HEK293 (cell line): ENCODE measurements at regions not wholly inside any gene's neighbourhood (a gene's known extent, or its start where the extent isn't known, plus 50 kb on each side); places are given as distances from the start of the nearest gene placed in this dataset.
"Not testable (repeated sequence)": the region's sequence is repeated elsewhere in the genome, so short reads cannot be mapped to it uniquely, and the experiment has no call there.

Experiments used
- CTCF ChIP-seq: fragments of 450-650 bp; formaldehyde crosslinking; IDR thresholded peaks from 2 replicates; pipeline ENCODE4 v1.5.1; 2016; ENCODE audit warnings: missing biosample characterization, missing genetic modification characterization
- MYNN ChIP-seq: fragments of 450-650 bp; formaldehyde crosslinking; IDR thresholded peaks from 2 replicates; pipeline ENCODE4 v1.5.1; 2016; ENCODE audit warnings: missing biosample characterization, missing genetic modification characterization, borderline replicate concordance
- TCF7L2 ChIP-seq: IDR thresholded peaks from 2 replicates; pipeline ENCODE4 v1.6.1; 2011; ENCODE audit warnings: low read depth, mild to moderate bottlenecking, inconsistent platforms, low read length, moderate library complexity, borderline replicate concordance
- ZNF157 ChIP-seq: fragments of 450-650 bp; formaldehyde crosslinking; IDR thresholded peaks from 2 replicates; pipeline ENCODE4 v1.5.1; 2016; ENCODE audit warnings: missing biosample characterization, missing genetic modification characterization
- ZNF175 ChIP-seq: fragments of 450-650 bp; formaldehyde crosslinking; IDR thresholded peaks from 2 replicates; pipeline ENCODE4 v1.5.1; 2016; ENCODE audit warnings: missing biosample characterization, missing genetic modification characterization
- ZNF274 ChIP-seq, 2 experiments: fragments of 200-500 bp in 1 of 2; fragments of 450-650 bp in 1 of 2; sonication (Bioruptor generic) in 1 of 2; formaldehyde crosslinking in 1 of 2; IDR thresholded peaks; 2 replicates each; pipeline versions ENCODE4 v1.5.1 to v1.6.1; 2014 to 2016; ENCODE audit warnings: borderline replicate concordance in 1 of 2, inconsistent platforms in 1 of 2, low read length in 1 of 2, missing biosample characterization in 1 of 2, missing genetic modification characterization in 1 of 2
- ZNF324 ChIP-seq: fragments of 450-650 bp; formaldehyde crosslinking; IDR thresholded peaks from 2 replicates; pipeline ENCODE4 v1.5.1; 2016; ENCODE audit warnings: missing biosample characterization, missing genetic modification characterization
- ZNF404 ChIP-seq: fragments of 450-650 bp; formaldehyde crosslinking; IDR thresholded peaks from 2 replicates; pipeline ENCODE4 v1.5.1; 2017; ENCODE audit warnings: missing biosample characterization, missing genetic modification characterization
- ZNF501 ChIP-seq: fragments of 450-650 bp; formaldehyde crosslinking; IDR thresholded peaks from 2 replicates; pipeline ENCODE4 v1.5.1; 2016; ENCODE audit warnings: missing biosample characterization, missing genetic modification characterization
- ZNF530 ChIP-seq: fragments of 450-650 bp; formaldehyde crosslinking; IDR thresholded peaks from 2 replicates; pipeline ENCODE4 v1.5.1; 2016; ENCODE audit warnings: low read depth, missing biosample characterization, missing genetic modification characterization
- ZNF580 ChIP-seq: fragments of 450-650 bp; formaldehyde crosslinking; IDR thresholded peaks from 2 replicates; pipeline ENCODE4 v1.5.1; 2016; ENCODE audit warnings: missing biosample characterization, missing genetic modification characterization
- ZNF837 ChIP-seq: fragments of 450-650 bp; formaldehyde crosslinking; IDR thresholded peaks from 2 replicates; pipeline ENCODE4 v1.5.1; 2016; ENCODE audit warnings: missing biosample characterization, missing genetic modification characterization
- ZSCAN16 ChIP-seq: fragments of 450-650 bp; formaldehyde crosslinking; IDR thresholded peaks from 2 replicates; pipeline ENCODE4 v1.5.1; 2016; ENCODE audit warnings: missing biosample characterization, missing genetic modification characterization
- ZSCAN30 ChIP-seq: fragments of 450-650 bp; IDR thresholded peaks from 2 replicates; pipeline ENCODE4 v1.5.1; 2018; ENCODE audit warnings: missing biosample characterization, mild to moderate bottlenecking, missing genetic modification characterization, moderate library complexity

GRCh38 chr5:82971034-82971806 is 106.0 kb downstream of the TMEM167A start:
- TF ChIP-seq CTCF (tag by site-specific recombination); ZNF530 (tag by site-specific recombination); ZNF580 (tag by site-specific recombination); ZNF501; ZNF404 (tag by site-specific recombination); ZNF157 (tag by site-specific recombination); TCF7L2; ZSCAN30 (tag by site-specific recombination); ZNF175; ZSCAN16 (tag by site-specific recombination); ZNF274 (IDR thresholded peaks at IDR 0.05; ENCODE audit: low read length); ZNF274 (tag by site-specific recombination; IDR thresholded peaks at IDR 0.05; ENCODE audit: borderline replicate concordance); ZNF837; MYNN (tag by site-specific recombination); ZNF324 (tag by site-specific recombination): not testable (repeated sequence)
